ENCODE measurements at regions not wholly inside any gene's neighbourhood (a gene's known extent, or its start where the extent isn't known, plus 50 kb on each side); places are given as distances from the start of the nearest gene placed in this dataset.
"Not testable (repeated sequence)": the region's sequence is repeated elsewhere in the genome, so short reads cannot be mapped to it uniquely, and the experiment has no call there.

DNA sequence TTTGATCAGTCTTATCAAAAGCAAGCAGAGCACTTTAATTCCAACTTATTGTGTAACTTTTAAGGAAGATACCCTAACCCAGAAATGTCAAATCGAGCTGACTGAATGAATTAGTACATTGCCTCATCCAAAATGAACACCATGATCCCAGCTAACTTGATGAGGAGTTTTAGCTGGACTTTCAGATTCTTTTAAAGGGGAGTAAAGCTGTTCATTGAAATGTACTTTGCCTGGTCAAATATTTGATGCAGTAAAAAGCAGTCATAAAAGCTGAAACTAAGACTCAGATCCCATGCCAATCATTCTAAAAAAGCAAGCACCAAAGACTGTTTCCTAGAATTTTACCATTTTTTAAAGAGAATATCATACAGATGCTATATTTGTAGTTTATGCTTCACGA is 114.1 kb downstream of the FSCB start:
- FAIRE-seq = no peak
- no peak for DNase-seq (ENCODE audit: extremely low spot score, insufficient read length, low read depth)

DNA sequence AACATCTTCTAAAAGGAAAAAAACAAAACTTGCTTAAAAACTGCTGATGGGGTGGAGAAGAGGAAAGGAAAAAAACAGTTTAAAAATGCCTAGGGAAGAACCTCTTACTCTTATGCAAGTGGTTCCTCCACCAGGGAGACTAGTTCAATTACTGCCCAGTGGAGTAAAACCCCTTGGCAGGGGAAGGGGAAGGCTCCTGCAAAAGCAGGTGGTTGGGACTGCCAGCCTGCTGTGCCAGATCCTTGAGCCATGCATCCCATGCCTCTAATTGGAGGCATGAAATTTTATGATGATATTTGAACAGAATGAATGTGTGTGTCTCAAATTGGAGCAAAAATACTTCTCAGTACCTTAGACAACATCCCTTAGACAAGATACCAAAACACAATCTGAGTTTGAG is 118.8 kb downstream of the FSCB start:
- DNase-seq (ENCODE audit: extremely low spot score, insufficient read length, low read depth) (no peak), FAIRE-seq (no peak)

DNA sequence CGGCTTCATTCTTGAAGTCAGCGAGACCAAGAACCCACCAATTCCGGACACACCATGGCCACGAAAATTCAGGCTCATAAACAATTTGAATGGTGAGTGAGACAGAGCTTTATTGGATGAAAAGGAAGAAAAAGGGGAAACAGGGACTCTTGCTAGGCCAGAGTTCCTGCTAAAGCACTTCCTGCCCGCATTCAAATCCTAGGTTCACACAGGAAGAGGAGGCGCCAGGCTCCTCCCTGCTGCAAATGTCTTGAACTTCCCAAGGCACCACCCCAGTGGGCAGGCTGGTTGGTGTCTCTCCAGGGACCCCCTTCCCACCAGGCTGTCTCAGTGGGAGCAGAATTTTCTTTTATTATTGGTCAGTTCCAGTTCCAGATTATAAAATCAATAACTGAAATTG is 121.2 kb downstream of the FSCB start:
- DNase-seq (ENCODE audit: extremely low spot score, insufficient read length, low read depth) = no peak
- no peak for FAIRE-seq

GRCh38 chr14:44385296-44385695 is 121.8 kb downstream of the FSCB start:
- FAIRE-seq; DNase-seq (ENCODE audit: extremely low spot score, insufficient read length, low read depth): not testable (repeated sequence)

- not testable (repeated sequence) for DNase-seq (ENCODE audit: extremely low spot score, insufficient read length, low read depth); FAIRE-seq
Measured at GRCh38 chr14:44384601-44385293, 122.3 kb downstream of the FSCB start.

DNA sequence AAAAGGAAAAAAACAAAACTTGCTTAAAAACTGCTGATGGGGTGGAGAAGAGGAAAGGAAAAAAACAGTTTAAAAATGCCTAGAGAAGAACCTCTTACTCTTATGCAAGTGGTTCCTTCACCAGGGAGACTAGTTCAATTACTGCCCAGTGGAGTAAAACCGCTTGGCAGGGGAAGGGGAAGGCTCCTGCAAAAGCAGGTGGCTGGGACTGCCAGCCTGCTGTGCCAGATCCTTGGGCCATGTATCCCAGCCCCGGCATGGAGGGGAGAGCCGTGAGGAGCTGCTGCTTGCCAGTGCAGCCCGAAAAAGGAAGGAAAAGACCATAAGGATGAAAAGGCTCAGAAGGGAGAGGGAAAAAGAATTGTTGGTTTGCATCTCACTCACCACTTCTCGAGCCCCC is 123.0 kb downstream of the FSCB start:
- DNase-seq (ENCODE audit: extremely low spot score, insufficient read length, low read depth) (no peak), FAIRE-seq (no peak)

GRCh38 chr14:44383636-44384035 is 123.4 kb downstream of the FSCB start:
- no peak for DNase-seq (ENCODE audit: extremely low spot score, insufficient read length, low read depth)
- FAIRE-seq = no peak

DNA sequence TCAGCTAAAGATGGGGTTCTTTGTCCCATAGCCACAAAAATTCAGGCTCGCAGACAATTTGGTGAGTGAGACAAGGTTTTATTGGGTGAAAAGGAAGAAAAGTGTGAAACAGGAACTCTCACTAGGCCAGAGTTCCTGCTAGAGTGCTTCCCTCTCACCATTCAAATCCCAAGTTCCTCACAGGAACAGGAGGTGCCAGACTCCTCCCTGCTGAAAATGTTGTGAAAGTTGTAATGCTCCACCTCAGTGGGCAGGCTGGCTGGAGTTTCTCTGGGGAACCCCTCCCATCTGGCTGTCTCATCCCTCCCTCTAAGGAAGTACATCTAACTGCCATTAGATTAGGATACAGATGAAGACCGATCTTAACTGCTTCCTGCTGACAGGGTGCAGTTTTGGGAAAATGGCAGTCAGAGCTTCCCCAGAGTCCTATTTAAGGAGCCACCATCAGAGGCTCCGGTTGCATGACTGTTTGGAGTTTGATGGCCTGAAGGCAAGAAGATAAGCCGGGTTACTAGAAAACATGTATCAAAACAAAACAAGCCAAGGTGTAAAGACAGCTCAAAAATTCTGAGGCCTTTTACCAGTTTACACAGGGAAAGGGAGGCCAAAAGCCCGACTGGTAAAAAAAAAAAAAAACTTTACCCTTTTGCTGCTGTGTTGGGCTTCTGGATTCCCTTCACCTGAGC is 127.6 kb downstream of the FSCB start:
- DNase-seq (ENCODE audit: extremely low spot score, insufficient read length, low read depth) (no peak), FAIRE-seq (no peak)

- DNase-seq (ENCODE audit: extremely low spot score, insufficient read length, low read depth) (no peak), FAIRE-seq (no peak)
Measured at GRCh38 chr14:44374906-44375305, 132.2 kb downstream of the FSCB start.

- FAIRE-seq (no peak), DNase-seq (ENCODE audit: extremely low spot score, insufficient read length, low read depth) (no peak)
Measured at GRCh38 chr14:44372807-44373489, 134.1 kb downstream of the FSCB start.

DNA sequence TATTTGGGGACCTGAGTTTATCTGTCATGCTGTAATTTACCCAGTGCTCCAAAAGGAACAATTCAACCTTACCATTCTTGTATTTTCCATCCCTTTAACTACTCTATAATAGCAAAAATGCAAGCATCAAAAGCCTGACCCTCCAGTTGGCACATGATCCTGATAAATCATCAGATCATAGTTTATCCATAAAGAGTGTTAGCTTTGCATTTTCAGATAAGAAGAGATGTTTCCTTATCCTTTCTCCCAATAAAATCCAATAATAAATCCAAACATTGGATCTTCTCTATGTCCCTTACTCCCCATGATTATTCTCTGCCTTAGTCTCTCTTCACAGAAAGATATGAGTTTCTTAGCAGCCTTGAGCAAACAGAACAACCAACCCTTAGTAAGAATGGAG is 134.9 kb downstream of the FSCB start:
- no peak for DNase-seq (ENCODE audit: extremely low spot score, insufficient read length, low read depth)
- FAIRE-seq = no peak

- DNase-seq (ENCODE audit: extremely low spot score, insufficient read length, low read depth) = no peak
- no peak for FAIRE-seq
Measured at GRCh38 chr14:44370727-44371126, 136.4 kb downstream of the FSCB start.

DNA sequence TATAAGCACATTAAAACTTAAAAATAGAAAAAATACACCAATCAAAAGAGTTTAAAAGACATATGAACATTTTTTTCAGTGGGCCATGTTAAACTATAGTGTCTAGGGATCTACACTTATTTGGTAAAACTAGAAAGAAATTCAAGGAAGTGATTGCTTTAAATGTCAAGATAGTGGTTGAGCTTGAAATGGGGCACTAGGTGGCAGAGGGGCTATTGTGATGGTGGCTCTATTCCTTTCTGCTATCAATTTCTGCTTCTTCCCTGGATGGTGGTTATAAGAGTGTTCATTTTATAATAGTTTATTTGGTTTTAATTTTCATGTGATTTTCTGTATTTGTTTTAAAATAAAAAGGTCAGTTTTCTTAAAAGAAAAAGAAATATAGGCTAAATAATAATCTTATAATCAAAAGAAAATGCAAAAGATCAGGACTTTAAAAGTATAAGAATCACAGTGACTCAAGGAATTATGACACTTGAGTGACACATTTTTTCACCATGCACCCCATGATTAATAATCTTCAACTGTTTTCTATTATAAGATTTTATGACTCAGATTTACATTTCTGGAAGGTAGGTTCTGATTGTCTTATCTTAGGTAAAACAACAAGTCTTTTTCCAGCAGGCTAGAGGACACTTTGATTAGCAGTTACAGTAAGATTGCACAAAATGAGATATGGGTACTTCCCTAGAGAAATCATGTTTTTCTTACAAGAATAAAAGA is 137.5 kb downstream of the FSCB start:
- FAIRE-seq = no peak
- DNase-seq (ENCODE audit: extremely low spot score, insufficient read length, low read depth) = no peak

GRCh38 chr14:44361083-44361482 is 146.0 kb downstream of the FSCB start:
- DNase-seq (ENCODE audit: extremely low spot score, insufficient read length, low read depth) = no peak

GRCh38 chr14:44353805-44354204 is 153.3 kb downstream of the FSCB start:
- DNase-seq (ENCODE audit: extremely low spot score, insufficient read length, low read depth) (no peak), FAIRE-seq (no peak)

More at GRCh38 chr14:44361083-44361482, 146.0 kb downstream of the FSCB start:
- no peak for FAIRE-seq

- DNase-seq (ENCODE audit: extremely low spot score, insufficient read length, low read depth) (no peak), FAIRE-seq (no peak)
Measured at GRCh38 chr14:44352201-44352600, 154.9 kb downstream of the FSCB start.

DNA sequence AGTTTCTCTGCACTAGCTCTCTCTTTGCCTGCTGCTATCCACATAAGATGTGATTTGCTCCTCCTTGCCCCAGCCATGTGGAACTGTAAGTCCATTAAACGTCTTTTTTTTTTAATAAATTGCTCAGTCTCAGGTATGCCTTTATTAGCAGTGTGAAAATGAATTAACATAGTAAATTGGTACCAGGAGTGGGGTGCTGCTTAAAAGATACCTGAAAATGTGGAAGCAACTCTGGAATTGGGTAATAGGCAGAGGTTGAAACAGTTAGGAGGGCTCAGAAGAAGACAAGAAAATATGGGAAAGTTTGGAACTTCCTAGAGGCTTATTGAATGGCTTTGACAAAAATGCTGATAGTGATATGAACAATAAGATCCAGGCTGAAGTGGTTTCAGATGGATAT is 159.8 kb downstream of the FSCB start:
- FAIRE-seq = no peak
- DNase-seq (ENCODE audit: extremely low spot score, insufficient read length, low read depth) = no peak

DNA sequence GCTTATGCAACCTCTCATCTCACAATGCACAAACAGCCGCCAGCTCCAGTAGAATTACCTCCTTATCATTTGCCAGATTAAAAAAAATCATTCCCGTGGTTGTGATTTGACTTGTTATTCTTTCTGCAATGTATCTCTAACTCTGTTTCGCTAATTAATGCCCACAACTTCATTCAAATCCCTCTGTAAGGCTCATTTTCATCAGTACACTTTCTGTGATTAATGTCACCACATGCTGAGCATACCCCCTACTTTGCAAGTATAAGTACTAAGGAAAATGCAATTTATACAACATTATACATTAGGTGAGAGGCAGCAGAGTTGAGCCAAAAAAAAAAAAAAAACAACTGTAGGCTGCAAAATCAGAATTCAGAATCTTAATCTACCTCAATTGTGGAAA is 166.0 kb downstream of the FSCB start:
- FAIRE-seq = no peak

DNA sequence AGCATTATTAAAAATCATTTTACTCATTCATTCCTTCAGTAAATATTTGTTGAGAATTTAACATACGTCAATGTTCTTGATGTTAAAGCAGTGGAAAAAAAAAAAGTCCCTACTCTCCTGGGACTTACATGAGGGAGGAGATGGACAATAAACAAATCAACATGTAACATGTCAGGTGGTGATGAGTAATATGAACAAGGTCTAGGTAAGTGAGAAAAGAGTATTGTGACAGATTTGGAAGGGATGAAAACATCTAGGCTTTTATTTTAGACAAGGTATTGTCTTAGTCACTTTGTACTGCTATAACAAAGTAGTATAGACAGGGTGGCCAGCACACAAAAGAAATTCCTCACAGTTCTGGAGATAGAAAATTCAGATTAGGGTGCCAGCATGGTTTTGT is 167.2 kb downstream of the FSCB start:
- no peak for FAIRE-seq
- no peak for DNase-seq (ENCODE audit: extremely low spot score, insufficient read length, low read depth)

More for the DNA sequence above, 166.0 kb downstream of the FSCB start:
- DNase-seq (ENCODE audit: extremely low spot score, insufficient read length, low read depth) = no peak

- DNase-seq (ENCODE audit: extremely low spot score, insufficient read length, low read depth) = no peak
- no peak for FAIRE-seq
Measured at GRCh38 chr14:44339231-44339630, 167.9 kb downstream of the FSCB start.

DNA sequence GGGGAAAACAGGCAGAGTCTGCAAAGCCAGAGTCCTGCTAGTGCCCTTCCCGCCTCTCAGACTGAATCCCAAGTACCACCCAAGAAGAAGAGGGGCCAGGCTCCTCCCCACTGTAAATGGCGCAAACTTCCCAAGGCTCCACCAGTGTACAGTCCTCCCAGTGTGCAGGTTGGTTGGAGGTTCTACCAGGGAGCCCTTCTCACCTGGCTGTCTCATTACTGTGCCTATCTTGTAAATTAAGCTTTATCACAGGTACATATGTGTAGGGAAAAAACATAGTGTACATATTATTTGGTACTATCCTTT is 189.7 kb downstream of the FSCB start:
- DNase-seq (ENCODE audit: extremely low spot score, insufficient read length, low read depth) = no peak
- FAIRE-seq = no peak

All from GM18507 (cell line).